Omental fat pad (tissue), 3 donors: ENCODE measurements at regions not wholly inside any gene's neighbourhood (a gene's known extent, or its start where the extent isn't known, plus 50 kb on each side); places are given as distances from the start of the nearest gene placed in this dataset.

Experiments
- ATAC-seq: fragments of 150-250 bp; one replicate; pipeline ENCODE4 v1.9.1; 2016; ENCODE audit warnings: mild to moderate bottlenecking, moderate library complexity; ENCODE audit not compliant: low FRiP score
- DNase-seq: peaks from one replicate; pipeline ENCODE4 v3.0.0-alpha.2; 2019; ENCODE audit warnings: low spot score
- CTCF ChIP-seq, 3 donors: fragments of 450-650 bp; IDR thresholded peaks; one replicate each; pipeline ENCODE4 v1.5.1; 2016 to 2017; ENCODE audit warnings: antibody characterized with exemption in 3 of 3, mild to moderate bottlenecking in 3 of 3, moderate library complexity in 2 of 3

- ATAC-seq, result no peak
- no peak for TF ChIP-seq CTCF (IDR thresholded peaks at IDR 0.05)
- no peak for DNase-seq
Observed at GRCh38 chr2:8219096-8219495, 462.8 kb upstream of the ID2 start.

- no peak for TF ChIP-seq CTCF (IDR thresholded peaks at IDR 0.05)
- DNase-seq (no peak), ATAC-seq (no peak)
Observed at GRCh38 chr2:8219631-8220355, 462.1 kb upstream of the ID2 start.

GRCh38 chr2:8222979-8223694, 458.7 kb upstream of the ID2 start:
- ATAC-seq (no peak), DNase-seq (no peak)
- TF ChIP-seq CTCF (IDR thresholded peaks at IDR 0.05), result no peak

- no peak for ATAC-seq
- DNase-seq, result no peak
- TF ChIP-seq CTCF (IDR thresholded peaks at IDR 0.05), result no peak
Observed at GRCh38 chr2:8223695-8224346, 458.0 kb upstream of the ID2 start.

GRCh38 chr2:8224347-8225190, 457.3 kb upstream of the ID2 start:
- ATAC-seq, result no peak
- no peak for DNase-seq
- no peak for TF ChIP-seq CTCF (IDR thresholded peaks at IDR 0.05)

- no peak for ATAC-seq
- TF ChIP-seq CTCF (IDR thresholded peaks at IDR 0.05), result no peak
- no peak for DNase-seq
Observed at GRCh38 chr2:8225266-8225665, 456.6 kb upstream of the ID2 start.
